ENCODE measurements at regions not wholly inside any gene's neighbourhood (a gene's known extent, or its start where the extent isn't known, plus 50 kb on each side); places are given as distances from the start of the nearest gene placed in this dataset.

- Histone ChIP-seq H4K5ac (ENCODE audit: low read depth, low read length) (no peak overlapping the region), H2BK15ac (ENCODE audit: low read depth, low read length) (no peak overlapping the region), H2BK20ac (ENCODE audit: low read depth, low read length) (no peak overlapping the region), H3K4me1 (ENCODE audit: control insufficient read depth, insufficient read depth, low read length) (no peaks in the 10 kb centered on the region), H3K4me3 (ENCODE audit: insufficient read depth, low read depth, low read length) (no peak overlapping the region), H4K8ac (ENCODE audit: low read depth in 2 of 2, low read length in 2 of 2) (no peak overlapping the region), H3K27me3 (ENCODE audit: control insufficient read depth, insufficient read depth, low read length) (no peaks in the 10 kb centered on the region), H2AK5ac (ENCODE audit: low read depth, low read length) (no peak overlapping the region), H3K79me1 (ENCODE audit: low read depth in 1 of 2, low read length in 2 of 2) (no peaks in the 10 kb centered on the region), H4K20me1 (ENCODE audit: insufficient read depth, low read length) (no peaks in the 10 kb centered on the region), H3K56ac (ENCODE audit: extremely low read depth, insufficient read depth, low read length) (no peak overlapping the region), H2BK120ac (ENCODE audit: low read depth, low read length) (no peak overlapping the region), H3K36me3 (ENCODE audit: control insufficient read depth, insufficient read depth, low read length) (no peaks in the 10 kb centered on the region), H3K4me2 (ENCODE audit: low read depth, low read length) (no peak overlapping the region), H2AFZ (replicated peaks; ENCODE audit: low read length, poor library complexity) (no peak overlapping the region), H2BK5ac (ENCODE audit: low read depth, low read length, poor library complexity, severe bottlenecking) (no peak overlapping the region), H3K14ac (replicated peaks; ENCODE audit: low read depth, low read length) (no peak overlapping the region), H3K23ac (ENCODE audit: low read depth, low read length) (no peak overlapping the region), H3K18ac (ENCODE audit: low read depth, low read length) (no peak overlapping the region), H2AK9ac (replicated peaks; ENCODE audit: low read depth, low read length, poor library complexity) (no peak overlapping the region), H3K9ac (ENCODE audit: low read depth, low read length) (no peak overlapping the region), H4K91ac (ENCODE audit: insufficient read depth, low read depth, low read length) (no peak overlapping the region), H3K9me1 (ENCODE audit: insufficient read depth, low read length) (no peaks in the 10 kb centered on the region), H3K4ac (ENCODE audit: low read depth, low read length) (no peak overlapping the region), H3K27ac (ENCODE audit: insufficient read depth, low read length) (no peak overlapping the region), H3K9me3 (ENCODE audit: control insufficient read depth, insufficient read depth, low read length) (peaks cover 22% of the 10 kb centered on the region)
- 100% methylated on average over 1 of the region's 4 CpGs; no CpG with 5 or more reads in 1 of the 2 experiments for WGBS, 2 experiments (ENCODE audit: extremely low coverage in 2 of 2, insufficient read length in 1 of 2)
- CTCF ChIA-PET = no interaction called here
- TF ChIP-seq CTCF (conservative IDR thresholded peaks at IDR 0.05; ENCODE audit: low read depth, low read length) (no peak), MAZ (IDR thresholded peaks at IDR 0.05; ENCODE audit: borderline replicate concordance, low read depth, low read length) (no peak), USF2 (IDR thresholded peaks at IDR 0.05; ENCODE audit: low read depth, low read length) (no peak), FOS (IDR thresholded peaks at IDR 0.05; ENCODE audit: low read depth, low read length) (no peak), NFE2L2 (IDR thresholded peaks at IDR 0.05; ENCODE audit: low read depth, low read length) (no peak), POLR2A (IDR thresholded peaks at IDR 0.05; ENCODE audit: low read depth, low read length) (no peak), CEBPB (IDR thresholded peaks at IDR 0.05; ENCODE audit: low read depth, low read length) (no peak), RCOR1 (IDR thresholded peaks at IDR 0.05; ENCODE audit: insufficient replicate concordance, low read length) (no peak), ELK1 (IDR thresholded peaks at IDR 0.05; ENCODE audit: borderline replicate concordance, low read depth, low read length) (no peak), MAFK (IDR thresholded peaks at IDR 0.05; ENCODE audit: low read depth, low read length) (no peak), MXI1 (IDR thresholded peaks at IDR 0.05; ENCODE audit: borderline replicate concordance, low read depth, low read length) (no peak), SMC3 (IDR thresholded peaks at IDR 0.05; ENCODE audit: low read depth, low read length) (no peak), RAD21 (IDR thresholded peaks at IDR 0.05; ENCODE audit: low read length) (no peak), BHLHE40 (IDR thresholded peaks at IDR 0.05; ENCODE audit: low read depth, low read length) (no peak), CHD1 (IDR thresholded peaks at IDR 0.05; ENCODE audit: low read depth, low read length) (no peak), RFX5 (IDR thresholded peaks at IDR 0.05; ENCODE audit: low read depth, low read length) (no peak)
- no TSS peak for BruUV-seq (replicated peaks)
- intact Hi-C loops (cut with micrococcal nuclease) (no loop called here), in situ Hi-C loops (cut with MboI; ENCODE audit: low sequenced_read_pairs) (no loop called here), dilution Hi-C loops (cut with HindIII; ENCODE audit: low sequenced_read_pairs, unreplicated experiment) (no loop called here)
- DNase-seq = no peak
- POLR2A ChIA-PET (ENCODE audit: unreplicated experiment) = no interaction called here
- ATAC-seq (ENCODE audit: low read depth) = no peak
These were observed 219.7 kb upstream of the ADARB2 start for GRCh38 chr10:1957057-1957456.
